Astrocyte of the spinal cord (primary cell): ENCODE measurements at regions not wholly inside any gene's neighbourhood (a gene's known extent, or its start where the extent isn't known, plus 50 kb on each side); places are given as distances from the start of the nearest gene placed in this dataset.

Source experiments
- DNase-seq: peaks from one replicate; pipeline ENCODE4 v3.0.0; 2011; ENCODE audit warnings: low read depth, low spot score
- H3K4me3 ChIP-seq: 2 replicates; pipeline ENCODE4 v1.5.1; 2011; ENCODE audit warnings: low read depth, mild to moderate bottlenecking, low read length, moderate library complexity
- in situ Hi-C: cut with HindIII; loops from 2 replicates; pipeline ENCODE4 v1.10.0; 2017; ENCODE audit warnings: low sequenced_read_pairs
- TF ChIP-seq, protein P1 (sequence below): IDR thresholded peaks from 2 replicates; pipeline ENCODE4 v1.5.1; 2012; ENCODE audit warnings: low read depth, mild to moderate bottlenecking, low read length, inconsistent platforms

DNA sequence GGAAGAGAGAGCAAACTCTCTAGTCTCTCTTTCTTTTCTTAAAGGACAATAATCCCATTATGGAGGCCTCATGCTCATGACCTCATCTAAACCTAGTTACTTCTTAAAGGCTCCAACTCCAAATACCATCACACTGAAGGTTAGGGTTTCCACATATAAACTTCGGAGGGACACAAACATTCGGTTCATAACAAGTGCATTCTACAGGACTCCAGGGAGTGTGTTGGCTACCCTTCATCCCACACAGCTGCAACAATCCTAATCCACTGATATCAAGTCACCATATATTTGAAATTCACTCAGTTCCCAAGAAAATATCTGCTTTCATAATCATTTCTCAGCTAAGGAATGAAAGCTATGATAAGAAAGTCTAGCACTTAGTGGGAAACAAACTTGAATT lies 265.9 kb upstream of the PLEKHG7 start:
- TF ChIP-seq, protein P1, sequence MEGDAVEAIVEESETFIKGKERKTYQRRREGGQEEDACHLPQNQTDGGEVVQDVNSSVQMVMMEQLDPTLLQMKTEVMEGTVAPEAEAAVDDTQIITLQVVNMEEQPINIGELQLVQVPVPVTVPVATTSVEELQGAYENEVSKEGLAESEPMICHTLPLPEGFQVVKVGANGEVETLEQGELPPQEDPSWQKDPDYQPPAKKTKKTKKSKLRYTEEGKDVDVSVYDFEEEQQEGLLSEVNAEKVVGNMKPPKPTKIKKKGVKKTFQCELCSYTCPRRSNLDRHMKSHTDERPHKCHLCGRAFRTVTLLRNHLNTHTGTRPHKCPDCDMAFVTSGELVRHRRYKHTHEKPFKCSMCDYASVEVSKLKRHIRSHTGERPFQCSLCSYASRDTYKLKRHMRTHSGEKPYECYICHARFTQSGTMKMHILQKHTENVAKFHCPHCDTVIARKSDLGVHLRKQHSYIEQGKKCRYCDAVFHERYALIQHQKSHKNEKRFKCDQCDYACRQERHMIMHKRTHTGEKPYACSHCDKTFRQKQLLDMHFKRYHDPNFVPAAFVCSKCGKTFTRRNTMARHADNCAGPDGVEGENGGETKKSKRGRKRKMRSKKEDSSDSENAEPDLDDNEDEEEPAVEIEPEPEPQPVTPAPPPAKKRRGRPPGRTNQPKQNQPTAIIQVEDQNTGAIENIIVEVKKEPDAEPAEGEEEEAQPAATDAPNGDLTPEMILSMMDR, result no peak
- no peak for DNase-seq
- H3K4me3 ChIP-seq, result no peak overlapping the region
- in situ Hi-C loops, result no loop called here

DNA sequence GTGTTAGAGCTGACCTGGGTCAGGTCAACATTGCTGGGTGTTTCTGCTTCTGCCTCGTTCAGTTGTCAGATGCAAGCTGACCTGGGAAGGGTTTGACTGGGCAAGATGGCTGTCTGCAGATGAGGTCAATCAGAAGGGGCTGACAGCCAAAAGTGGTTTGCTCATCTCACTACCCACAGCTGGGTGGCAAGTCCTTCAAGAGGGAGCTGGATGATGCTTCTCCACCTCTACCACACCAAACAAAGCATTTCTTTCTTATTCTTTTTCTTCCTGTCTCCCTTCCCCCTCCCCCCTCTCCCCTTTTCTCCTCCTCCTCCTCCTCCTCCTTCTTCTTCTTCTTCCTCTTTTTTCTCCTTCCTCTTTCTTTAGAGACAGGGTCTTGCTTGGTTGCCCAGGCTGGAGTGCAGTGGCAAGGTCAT lies 268.2 kb upstream of the PLEKHG7 start:
- no peak overlapping the region for H3K4me3 ChIP-seq
- TF ChIP-seq, protein P1, result no peak
- in situ Hi-C loops, result no loop called here
- no peak for DNase-seq

DNA sequence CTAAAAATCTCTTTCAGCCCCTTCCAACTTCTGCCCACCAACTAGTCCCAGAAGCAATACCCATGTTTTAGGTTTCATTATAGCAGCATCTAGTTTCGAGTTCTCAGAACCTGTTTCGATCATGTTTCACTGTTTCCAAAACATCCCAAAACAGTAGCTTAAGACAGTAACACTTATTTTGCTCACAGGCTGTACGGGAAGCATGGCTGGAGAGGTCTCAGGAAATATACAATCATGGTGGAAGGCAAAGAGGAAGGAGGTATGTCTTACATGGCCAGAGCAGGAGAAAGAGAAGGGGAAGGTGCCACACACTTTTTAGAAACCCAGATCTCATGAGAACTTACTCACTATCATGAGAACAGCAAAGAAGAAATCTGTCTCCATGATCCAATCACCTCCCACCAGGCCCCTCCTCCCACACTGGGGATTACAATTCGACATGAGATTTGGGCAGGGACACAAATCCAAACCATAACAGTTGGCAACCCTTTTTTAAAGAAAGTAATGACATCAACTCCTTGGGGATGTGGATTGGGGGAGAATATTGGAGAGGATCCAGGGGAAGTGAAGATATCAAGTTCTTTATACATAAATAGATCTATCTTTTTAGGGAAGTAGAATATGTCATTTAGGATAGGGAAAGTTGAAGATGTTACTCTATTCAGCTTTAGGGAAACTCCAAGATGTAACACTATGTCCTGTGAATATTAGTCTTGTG lies 269.9 kb upstream of the PLEKHG7 start:
- DNase-seq, result no peak
- TF ChIP-seq, protein P1, result no peak
- in situ Hi-C loops, result no loop called here

DNA sequence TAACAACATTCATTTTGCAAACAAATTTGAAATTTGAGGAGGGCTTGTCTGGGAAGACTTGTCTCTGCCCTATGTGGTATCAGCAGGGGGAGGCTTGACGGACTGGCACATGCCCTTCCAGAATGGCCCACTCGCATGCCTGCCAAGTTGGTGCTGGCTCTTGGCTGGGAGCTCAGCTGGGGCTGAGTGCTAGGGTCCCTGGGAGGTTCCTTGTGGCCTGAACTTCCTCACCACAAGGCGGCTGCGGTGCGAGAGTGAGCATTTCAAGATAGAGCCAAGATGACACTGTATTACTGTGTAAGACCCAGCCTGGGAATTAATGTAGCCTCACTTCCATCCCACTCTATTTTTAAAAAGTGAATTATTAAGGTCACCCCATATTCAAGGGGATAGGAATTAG lies 271.6 kb upstream of the PLEKHG7 start:
- in situ Hi-C loops, result no loop called here

More for the DNA sequence above, 269.9 kb upstream of the PLEKHG7 start:
- H3K4me3 ChIP-seq, result no peak overlapping the region

DNA sequence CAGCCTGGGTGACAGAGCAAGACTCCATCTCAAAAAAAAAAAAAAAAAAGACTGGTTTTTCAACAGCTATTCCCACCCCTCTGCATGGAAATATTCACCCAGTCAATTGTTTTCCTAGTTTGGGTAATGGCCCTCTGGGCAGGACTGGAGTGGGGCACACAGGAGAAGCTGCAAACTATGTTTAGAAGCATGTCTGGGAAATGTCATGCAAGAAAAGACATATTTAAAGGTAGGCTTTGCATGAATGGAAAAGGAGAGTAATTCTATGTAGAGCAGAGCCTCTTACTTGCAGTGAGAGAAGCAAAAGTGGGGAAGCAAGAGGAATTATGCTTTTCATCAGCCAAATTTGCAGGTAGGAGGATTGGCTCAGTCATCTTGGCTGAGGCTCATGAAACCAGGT lies 276.5 kb upstream of the PLEKHG7 start:
- no peak for DNase-seq
- TF ChIP-seq, protein P1, result no peak
- in situ Hi-C loops, result no loop called here
- H3K4me3 ChIP-seq, result no peak overlapping the region

More for the DNA sequence above, 271.6 kb upstream of the PLEKHG7 start:
- no peak overlapping the region for H3K4me3 ChIP-seq
- no peak for DNase-seq
- TF ChIP-seq, protein P1, result no peak

GRCh38 chr12:92425165-92425564 lies 277.6 kb upstream of the PLEKHG7 start:
- in situ Hi-C loops, result no loop called here
- H3K4me3 ChIP-seq, result no peak overlapping the region
- TF ChIP-seq, protein P1, result no peak
- no peak for DNase-seq
